ENCODE measurements at regions not wholly inside any gene's neighbourhood (a gene's known extent, or its start where the extent isn't known, plus 50 kb on each side); places are given as distances from the start of the nearest gene placed in this dataset.

- DNase-seq (ENCODE audit: low read depth): no peak
- TF ChIP-seq, protein P1, sequence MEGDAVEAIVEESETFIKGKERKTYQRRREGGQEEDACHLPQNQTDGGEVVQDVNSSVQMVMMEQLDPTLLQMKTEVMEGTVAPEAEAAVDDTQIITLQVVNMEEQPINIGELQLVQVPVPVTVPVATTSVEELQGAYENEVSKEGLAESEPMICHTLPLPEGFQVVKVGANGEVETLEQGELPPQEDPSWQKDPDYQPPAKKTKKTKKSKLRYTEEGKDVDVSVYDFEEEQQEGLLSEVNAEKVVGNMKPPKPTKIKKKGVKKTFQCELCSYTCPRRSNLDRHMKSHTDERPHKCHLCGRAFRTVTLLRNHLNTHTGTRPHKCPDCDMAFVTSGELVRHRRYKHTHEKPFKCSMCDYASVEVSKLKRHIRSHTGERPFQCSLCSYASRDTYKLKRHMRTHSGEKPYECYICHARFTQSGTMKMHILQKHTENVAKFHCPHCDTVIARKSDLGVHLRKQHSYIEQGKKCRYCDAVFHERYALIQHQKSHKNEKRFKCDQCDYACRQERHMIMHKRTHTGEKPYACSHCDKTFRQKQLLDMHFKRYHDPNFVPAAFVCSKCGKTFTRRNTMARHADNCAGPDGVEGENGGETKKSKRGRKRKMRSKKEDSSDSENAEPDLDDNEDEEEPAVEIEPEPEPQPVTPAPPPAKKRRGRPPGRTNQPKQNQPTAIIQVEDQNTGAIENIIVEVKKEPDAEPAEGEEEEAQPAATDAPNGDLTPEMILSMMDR (conservative IDR thresholded peaks at IDR 0.05; ENCODE audit: low read depth, low read length): no peak
- no peak overlapping the region for H3K4me3 ChIP-seq (ENCODE audit: low read depth, low read length)
These were observed 628.3 kb upstream of the SLC10A2 start for GRCh38 chr13:103694471-103694870.

- TF ChIP-seq, protein P1 (conservative IDR thresholded peaks at IDR 0.05; ENCODE audit: low read depth, low read length): no peak
- H3K4me3 ChIP-seq (ENCODE audit: low read depth, low read length): no peak overlapping the region
- DNase-seq (ENCODE audit: low read depth): no peak
These were observed 627.8 kb upstream of the SLC10A2 start for GRCh38 chr13:103694033-103694432.

DNA sequence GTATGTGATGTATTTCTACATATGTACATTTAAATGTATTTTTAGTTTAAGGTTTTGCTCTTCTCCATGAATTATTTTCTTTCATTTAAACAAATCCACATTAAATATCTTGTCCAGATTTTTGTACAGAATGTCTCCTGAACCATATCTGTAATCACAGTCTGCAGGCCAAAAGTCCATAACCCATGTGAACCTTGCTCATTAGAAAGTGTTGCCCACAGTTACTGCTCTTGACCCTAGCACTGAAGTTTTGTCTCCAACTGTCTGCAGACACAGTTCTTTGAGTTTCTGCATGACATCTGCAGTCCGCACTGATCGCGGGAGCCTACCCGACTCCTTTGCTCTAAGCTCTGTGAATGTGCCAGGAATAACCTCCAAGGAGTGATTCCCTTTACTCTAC is 626.2 kb upstream of the SLC10A2 start:
- H3K4me3 ChIP-seq (ENCODE audit: low read depth, low read length): no peak overlapping the region
- TF ChIP-seq, protein P1 (conservative IDR thresholded peaks at IDR 0.05; ENCODE audit: low read depth, low read length): no peak
- DNase-seq (ENCODE audit: low read depth): no peak

DNA sequence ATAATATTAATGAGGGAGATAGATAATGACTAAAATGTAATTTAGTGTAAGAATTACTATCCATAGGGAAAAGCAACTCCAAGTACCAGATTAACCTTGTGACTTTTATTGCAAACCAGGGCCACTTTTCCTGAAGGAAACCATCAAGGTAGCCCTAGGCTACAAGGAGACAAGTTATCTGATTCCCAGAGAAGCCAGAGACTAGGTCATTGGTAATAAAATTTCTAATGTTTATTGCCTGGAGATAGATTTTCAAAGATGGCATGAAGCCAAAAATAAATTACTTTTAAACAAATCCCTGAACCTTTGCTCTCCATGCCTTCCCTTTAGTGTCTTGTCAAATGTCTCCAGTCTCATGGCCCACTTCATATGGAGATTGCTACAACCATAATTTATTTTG is 610.1 kb upstream of the SLC10A2 start:
- DNase-seq (ENCODE audit: low read depth): no peak
- no peak overlapping the region for H3K4me3 ChIP-seq (ENCODE audit: low read depth, low read length)
- TF ChIP-seq, protein P1 (conservative IDR thresholded peaks at IDR 0.05; ENCODE audit: low read depth, low read length): no peak

DNA sequence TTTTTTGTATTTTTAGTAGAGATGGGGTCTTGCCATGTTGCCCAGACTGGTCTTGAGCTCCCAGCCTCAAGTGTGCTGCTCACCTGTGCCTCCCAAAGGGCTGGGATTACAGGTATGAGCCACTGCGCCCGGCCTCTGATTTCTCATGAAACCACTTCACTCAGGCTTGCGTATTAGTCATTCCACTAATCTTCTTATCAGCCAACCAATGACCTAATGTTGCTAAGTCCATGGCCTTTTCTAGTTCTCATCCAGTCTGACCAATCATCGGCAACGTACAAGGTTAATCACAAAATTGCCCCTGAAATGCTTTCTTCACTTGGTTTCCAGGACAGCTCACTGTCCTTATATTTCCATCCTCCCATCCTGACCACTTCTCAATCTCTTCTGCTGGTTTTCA is 605.3 kb upstream of the SLC10A2 start:
- DNase-seq (ENCODE audit: low read depth): no peak
- H3K4me3 ChIP-seq (ENCODE audit: low read depth, low read length): no peak overlapping the region
- TF ChIP-seq, protein P1 (conservative IDR thresholded peaks at IDR 0.05; ENCODE audit: low read depth, low read length): no peak

- H3K4me3 ChIP-seq (ENCODE audit: low read depth, low read length): no peak overlapping the region
- TF ChIP-seq, protein P1 (conservative IDR thresholded peaks at IDR 0.05; ENCODE audit: low read depth, low read length): no peak
- DNase-seq (ENCODE audit: low read depth): peak; percentile 13
These were observed 597.8 kb upstream of the SLC10A2 start for GRCh38 chr13:103663996-103664395.

DNA sequence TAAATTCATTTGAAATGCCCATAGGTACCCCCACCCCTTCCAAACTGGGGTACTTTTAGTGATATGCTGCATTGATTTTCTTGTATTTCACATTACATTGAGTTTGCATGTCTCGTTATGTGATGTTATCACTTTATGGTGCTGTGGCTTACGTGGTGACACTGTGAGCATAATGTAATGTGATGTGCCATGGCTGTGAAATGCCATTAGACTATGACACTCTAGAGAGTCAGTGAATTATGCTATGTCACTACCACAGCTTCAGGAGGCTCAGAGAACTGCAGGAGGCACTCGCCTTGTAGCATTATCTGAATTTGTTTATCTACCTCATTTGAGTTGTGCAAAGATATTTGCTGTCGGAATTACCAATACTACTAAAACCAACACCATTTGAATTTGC is 590.1 kb upstream of the SLC10A2 start:
- no peak overlapping the region for H3K4me3 ChIP-seq (ENCODE audit: low read depth, low read length)
- TF ChIP-seq, protein P1 (conservative IDR thresholded peaks at IDR 0.05; ENCODE audit: low read depth, low read length): no peak
- no peak for DNase-seq (ENCODE audit: low read depth)
